AG04449 (cell line): ENCODE measurements at regions not wholly inside any gene's neighbourhood (a gene's known extent, or its start where the extent isn't known, plus 50 kb on each side); places are given as distances from the start of the nearest gene placed in this dataset.

Experiments used
- CTCF ChIA-PET: fragments of 350-600 bp; formaldehyde crosslinking; extraction: SDS; loops from one replicate; lab custom pipeline; 2021; ENCODE audit warnings: antibody characterized with exemption; lab: Yijun Ruan, JAX
- POLR2A ChIA-PET: fragments of 400-600, 350-600 bp; formaldehyde crosslinking; extraction: SDS; loops from one replicate; lab custom pipeline; 2020; ENCODE audit warnings: antibody characterized with exemption, inconsistent platforms; lab: Yijun Ruan, JAX
- DNase-seq: peaks from one replicate; pipeline ENCODE4 v3.0.0-alpha.2; 2010; ENCODE audit warnings: low read depth, low spot score
- H3K4me3 ChIP-seq: 2 replicates; pipeline ENCODE4 v1.5.1; 2011; ENCODE audit warnings: low read depth, mild to moderate bottlenecking, control low read depth, low read length
- CTCF ChIP-seq: IDR thresholded peaks from one replicate; pipeline ENCODE4 v1.5.1; 2011; ENCODE audit warnings: mild to moderate bottlenecking, moderate library complexity, low read length, control low read depth, inconsistent platforms; ENCODE audit not compliant: insufficient read depth; ENCODE audit errors: missing control alignments

- H3K4me3 ChIP-seq = peak overlapping the region; percentile 46
- DNase-seq = no peak
- POLR2A ChIA-PET = no interaction called here
- CTCF ChIA-PET = no interaction called here
- no peak for TF ChIP-seq CTCF
Observed at GRCh38 chr4:180058691-180059215, 2184.4 kb upstream of the TENM3 start.

DNA sequence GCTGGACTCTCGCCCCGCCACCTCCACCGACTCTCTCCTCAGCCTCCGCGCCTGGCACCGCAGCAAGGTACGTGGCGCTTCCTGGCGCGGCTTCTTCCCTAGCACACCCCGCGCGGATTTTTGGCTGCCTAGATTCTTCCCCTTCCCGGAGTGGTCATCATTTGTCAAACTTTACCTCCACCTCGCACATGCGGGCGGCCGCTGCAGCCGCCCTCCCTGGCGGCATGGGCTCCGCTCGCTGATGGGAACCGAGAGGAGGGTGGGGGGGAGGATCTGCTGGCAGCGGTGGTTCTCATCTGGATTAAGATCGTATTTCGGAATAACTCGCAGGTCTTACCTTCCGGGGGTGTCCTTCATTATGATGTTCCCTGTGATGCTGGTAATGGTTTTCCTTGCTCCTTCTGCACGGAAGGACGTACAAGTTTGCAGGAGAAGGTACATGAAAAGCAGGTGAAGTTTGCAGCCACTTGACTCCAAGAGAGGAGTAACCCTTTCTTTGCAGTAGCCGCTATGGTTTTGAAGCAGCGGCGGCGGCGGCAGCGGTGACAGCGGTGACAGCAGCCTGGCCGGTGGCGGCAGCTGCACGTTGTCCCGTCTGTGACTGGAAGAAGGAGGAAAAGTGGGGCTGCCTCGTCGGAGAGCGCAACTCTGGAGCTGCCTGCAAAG lies 2183.9 kb upstream of the TENM3 start:
- CTCF ChIA-PET = no interaction called here
- peak overlapping the region; percentile 46; the same call in 1 of the 2 replicates for H3K4me3 ChIP-seq
- no peak for DNase-seq
- TF ChIP-seq CTCF = no peak
- POLR2A ChIA-PET = no interaction called here

DNA sequence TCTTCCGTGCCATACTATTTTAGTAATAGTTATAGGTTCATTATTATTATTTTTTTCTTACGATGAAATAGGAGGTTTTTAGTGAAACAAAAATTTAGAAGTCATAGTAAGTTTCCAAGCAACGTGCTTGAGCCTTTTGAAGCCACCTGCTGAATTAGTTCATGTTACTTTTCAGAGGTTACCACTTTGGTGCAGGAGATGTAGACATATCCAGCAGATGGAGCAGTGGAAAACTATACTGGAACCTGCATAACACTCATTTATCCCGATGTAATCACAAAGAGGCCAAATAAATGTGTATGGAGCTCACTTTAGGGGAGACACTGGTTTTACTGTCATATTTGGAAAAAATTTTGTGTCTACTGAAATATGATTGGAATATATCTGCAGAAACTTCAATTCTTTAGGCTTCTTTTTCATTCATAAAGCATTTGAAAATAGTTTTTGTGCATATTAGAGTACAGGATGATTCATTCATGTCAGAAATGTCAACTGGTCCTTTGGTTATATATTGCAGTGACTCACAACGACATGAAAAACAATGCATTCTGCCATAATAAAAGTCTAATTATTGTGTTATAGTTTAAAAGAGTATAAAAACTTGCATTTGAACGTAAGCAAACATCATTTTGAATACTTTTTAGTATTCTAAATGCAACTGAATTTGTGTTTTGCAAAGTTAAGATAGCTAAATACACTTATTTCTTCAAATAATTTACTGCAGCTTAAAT lies 2182.9 kb upstream of the TENM3 start:
- CTCF ChIA-PET = no interaction called here
- H3K4me3 ChIP-seq = no peak overlapping the region
- no peak for TF ChIP-seq CTCF
- POLR2A ChIA-PET = no interaction called here
- no peak for DNase-seq

GRCh38 chr4:180081072-180081471 lies 2162.1 kb upstream of the TENM3 start:
- ChIA-PET POLR2A (no interaction called here), CTCF (no interaction called here)
- no peak for TF ChIP-seq CTCF
- DNase-seq = no peak
- no peak overlapping the region for H3K4me3 ChIP-seq

- no peak overlapping the region for H3K4me3 ChIP-seq
- no peak for TF ChIP-seq CTCF
- no peak for DNase-seq
- CTCF ChIA-PET = no interaction called here
- POLR2A ChIA-PET = no interaction called here
Observed at GRCh38 chr4:180084561-180084960, 2158.6 kb upstream of the TENM3 start.

GRCh38 chr4:180086480-180087190 lies 2156.6 kb upstream of the TENM3 start:
- H3K4me3 ChIP-seq = no peak overlapping the region
- no peak for DNase-seq
- POLR2A ChIA-PET = no interaction called here
- no peak for TF ChIP-seq CTCF
- CTCF ChIA-PET = no interaction called here
